CMK (cell line): ENCODE measurements at regions not wholly inside any gene's neighbourhood (a gene's known extent, or its start where the extent isn't known, plus 50 kb on each side); places are given as distances from the start of the nearest gene placed in this dataset.

Experiments used
- DNase-seq: peaks from one replicate; pipeline ENCODE4 v3.0.0-alpha.2; 2010; ENCODE audit warnings: low read depth

GRCh38 chr17:77432034-77432661, 291.4 kb downstream of the SEC14L1 start:
- DNase-seq = no peak

- no peak for DNase-seq
These were observed 292.0 kb downstream of the SEC14L1 start for GRCh38 chr17:77432742-77433141.

- no peak for DNase-seq
These were observed 292.8 kb downstream of the SEC14L1 start for GRCh38 chr17:77433385-77434135.

GRCh38 chr17:77434136-77435114, 293.7 kb downstream of the SEC14L1 start:
- DNase-seq = no peak

GRCh38 chr17:77435272-77436057, 294.7 kb downstream of the SEC14L1 start:
- no peak for DNase-seq

GRCh38 chr17:77436058-77436442, 295.3 kb downstream of the SEC14L1 start:
- no peak for DNase-seq

- DNase-seq = no peak
These were observed 295.7 kb downstream of the SEC14L1 start for GRCh38 chr17:77436481-77436880.

- no peak for DNase-seq
These were observed 296.2 kb downstream of the SEC14L1 start for GRCh38 chr17:77437017-77437416.

GRCh38 chr17:77437747-77438146, 297.0 kb downstream of the SEC14L1 start:
- DNase-seq = no peak

- DNase-seq = no peak
These were observed 297.7 kb downstream of the SEC14L1 start for GRCh38 chr17:77438241-77439188.

- DNase-seq = no peak
These were observed 298.6 kb downstream of the SEC14L1 start for GRCh38 chr17:77439189-77440018.

GRCh38 chr17:77440560-77440981, 299.8 kb downstream of the SEC14L1 start:
- DNase-seq = no peak

GRCh38 chr17:77441130-77441920, 300.6 kb downstream of the SEC14L1 start:
- no peak for DNase-seq

GRCh38 chr17:77441940-77442339, 301.2 kb downstream of the SEC14L1 start:
- DNase-seq = no peak

GRCh38 chr17:77442976-77443747, 302.4 kb downstream of the SEC14L1 start:
- DNase-seq = no peak

- no peak for DNase-seq
These were observed 303.0 kb downstream of the SEC14L1 start for GRCh38 chr17:77443748-77444260.

GRCh38 chr17:77444628-77444983, 303.8 kb downstream of the SEC14L1 start:
- DNase-seq = no peak
